ENCODE measurements at regions not wholly inside any gene's neighbourhood (a gene's known extent, or its start where the extent isn't known, plus 50 kb on each side); places are given as distances from the start of the nearest gene placed in this dataset.
"Not testable (repeated sequence)": the region's sequence is repeated elsewhere in the genome, so short reads cannot be mapped to it uniquely, and the experiment has no call there.

GRCh38 chr4:131883181-131883580 lies 1265.9 kb upstream of the PCDH10 start:
- not testable (repeated sequence) for DNase-seq

DNA sequence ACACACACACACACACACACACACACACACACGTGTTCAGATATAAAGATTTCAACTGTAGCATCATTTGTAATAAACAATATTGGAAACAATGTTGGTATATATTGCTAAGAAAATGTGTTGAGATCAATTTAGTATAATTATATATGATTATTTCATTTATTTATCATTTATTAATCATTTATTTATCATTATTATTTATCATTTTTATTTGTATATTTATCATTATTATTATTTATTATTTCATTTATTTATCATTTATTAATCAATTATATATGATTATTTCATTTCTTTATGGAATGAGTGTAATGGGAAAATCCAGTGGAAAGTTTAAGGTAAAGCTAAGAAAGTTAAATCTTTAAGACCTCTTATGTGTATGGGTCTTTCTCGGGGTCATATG lies 1223.4 kb upstream of the PCDH10 start:
- not testable (repeated sequence) for DNase-seq

GRCh38 chr4:131967646-131968045 lies 1181.4 kb upstream of the PCDH10 start:
- DNase-seq, result not testable (repeated sequence)

DNA sequence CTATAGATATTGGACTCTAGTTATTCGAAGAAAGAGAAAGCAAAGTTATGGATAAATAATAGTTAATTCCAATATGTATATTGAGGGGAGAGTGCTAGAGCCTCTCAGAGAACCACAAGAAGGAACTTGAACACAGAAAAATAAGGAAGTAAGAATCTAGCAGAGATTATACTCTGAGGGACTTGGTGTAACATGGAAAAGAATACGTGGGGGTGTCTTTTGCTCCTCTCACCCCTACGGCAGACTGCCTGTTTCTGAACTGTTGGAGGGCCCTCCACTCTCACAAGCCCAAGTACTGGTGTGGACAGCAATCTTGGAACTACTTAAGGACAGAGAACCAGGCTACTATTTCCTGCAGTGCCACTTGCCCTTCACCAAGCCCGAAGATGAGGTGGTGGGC lies 1174.4 kb upstream of the PCDH10 start:
- no peak for DNase-seq

- not testable (repeated sequence) for DNase-seq
Measured at GRCh38 chr4:131975276-131976132, 1173.6 kb upstream of the PCDH10 start.

GRCh38 chr4:131976133-131977002 lies 1172.7 kb upstream of the PCDH10 start:
- DNase-seq, result not testable (repeated sequence)

DNA sequence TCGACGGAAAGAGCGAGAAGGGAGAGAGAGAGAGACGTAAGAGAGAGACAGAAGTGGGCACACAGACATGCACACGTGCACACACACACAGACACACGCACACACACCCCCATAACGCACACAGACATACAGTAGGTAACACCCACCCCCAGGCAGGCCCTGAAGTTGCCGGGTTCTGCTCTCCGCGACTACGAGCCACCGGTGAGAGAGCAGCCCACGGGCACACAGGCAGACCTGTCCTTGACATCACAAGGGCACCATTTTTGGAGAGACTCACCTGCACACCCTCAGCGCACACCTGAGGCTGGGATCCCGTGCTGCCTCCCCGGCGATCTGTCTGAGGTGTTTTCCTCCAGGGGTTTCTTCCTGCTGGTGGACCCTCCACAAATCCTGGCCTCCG lies 1171.0 kb upstream of the PCDH10 start:
- DNase-seq, result no peak

DNA sequence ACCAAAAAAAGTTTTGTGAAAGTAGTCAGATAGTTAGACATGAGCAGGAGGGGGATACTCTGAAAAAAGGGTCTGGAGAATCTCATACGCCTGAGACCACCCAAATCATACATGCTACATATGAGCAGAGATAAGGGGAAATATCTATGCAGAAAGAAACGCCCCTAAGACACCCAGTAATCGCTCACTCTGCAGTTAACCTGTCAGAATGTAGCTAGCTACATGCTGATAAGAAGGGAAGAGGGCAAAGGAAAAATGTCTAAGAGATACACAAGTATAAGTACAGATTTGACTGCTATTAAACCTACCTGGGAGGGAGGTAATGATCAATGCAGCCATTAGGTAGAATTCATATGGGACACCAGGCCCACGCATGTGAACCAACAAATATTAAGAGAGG lies 1159.5 kb upstream of the PCDH10 start:
- no peak for DNase-seq

GRCh38 chr4:132001542-132001941 lies 1147.6 kb upstream of the PCDH10 start:
- DNase-seq, result no peak

DNA sequence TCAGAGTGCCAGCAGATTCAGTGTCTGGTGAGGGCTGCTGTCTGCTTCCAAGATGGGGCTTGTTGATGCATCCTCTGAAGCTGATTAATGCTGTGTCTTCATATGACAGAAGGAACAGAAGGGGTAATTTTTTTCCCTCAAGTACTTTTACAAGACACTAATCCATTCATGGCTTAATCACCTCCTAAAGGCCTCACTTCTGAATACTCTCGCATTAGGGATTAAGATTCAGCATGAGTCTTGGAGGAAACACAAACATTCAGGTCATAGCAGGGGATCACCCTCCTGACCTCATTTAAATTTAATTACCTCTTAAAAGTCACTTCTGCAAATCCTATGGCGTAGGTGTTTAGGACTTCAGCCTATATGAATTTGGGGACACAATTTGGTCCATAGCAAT lies 1145.5 kb upstream of the PCDH10 start:
- peak; percentile 72 for DNase-seq

DNA sequence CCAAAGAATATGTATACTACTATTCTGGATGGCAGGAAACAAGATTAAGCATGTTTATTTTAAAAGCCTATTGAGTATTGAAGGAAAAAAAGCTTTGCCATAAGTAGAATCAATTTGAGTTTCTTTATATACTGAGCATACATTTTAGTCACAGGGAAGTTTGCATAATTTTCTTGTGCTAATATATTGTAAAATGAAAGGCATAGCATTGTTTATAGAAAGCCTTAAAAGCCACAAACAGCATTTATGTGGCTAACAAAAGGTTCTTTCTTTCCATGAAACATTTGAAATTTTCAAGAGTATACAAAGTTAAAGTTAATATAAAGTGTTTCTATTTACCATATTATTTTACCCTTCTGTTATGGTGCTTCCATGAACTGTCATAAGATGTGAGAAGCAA lies 1133.8 kb upstream of the PCDH10 start:
- DNase-seq, result no peak

- DNase-seq, result no peak
Measured at GRCh38 chr4:132016703-132017350, 1132.3 kb upstream of the PCDH10 start.

GRCh38 chr4:132026166-132026565 lies 1122.9 kb upstream of the PCDH10 start:
- DNase-seq, result peak; percentile 35

DNA sequence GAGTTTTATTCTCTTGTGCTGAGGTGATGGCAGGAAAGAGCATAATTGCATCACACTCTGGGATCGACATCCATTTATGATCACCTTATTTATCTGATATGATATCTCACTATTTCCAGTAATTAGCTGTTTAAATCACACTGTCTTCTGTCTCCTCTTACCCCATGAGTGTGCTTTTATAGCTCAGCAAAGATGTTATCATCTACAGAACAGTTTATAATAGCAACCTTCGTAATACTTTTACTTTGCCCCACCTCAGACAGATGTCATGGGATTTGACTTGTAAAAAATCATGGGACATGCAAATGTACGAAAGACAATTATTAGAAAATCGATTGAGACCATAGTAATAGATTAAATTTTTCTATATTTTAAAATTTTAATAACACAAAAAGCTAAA lies 1122.3 kb upstream of the PCDH10 start:
- no peak for DNase-seq

DNA sequence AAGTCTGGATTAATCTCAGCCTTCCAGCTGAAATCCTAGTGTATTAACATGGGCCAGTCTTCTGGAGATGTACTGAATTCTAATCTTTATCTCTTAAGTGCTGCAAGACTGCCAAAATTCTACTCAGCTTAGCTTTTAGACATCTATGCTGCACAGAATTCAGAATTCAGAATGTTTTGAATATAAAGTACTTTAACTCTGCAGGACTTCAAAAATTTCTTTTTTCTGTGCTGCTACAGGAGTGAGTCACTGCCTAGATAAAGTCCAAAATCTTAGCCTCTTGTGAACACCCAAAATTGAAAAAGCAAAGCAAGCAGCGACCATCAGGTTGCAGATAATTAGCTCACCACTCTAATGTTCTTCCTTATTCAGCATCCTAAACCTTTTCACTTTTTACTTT lies 1092.6 kb upstream of the PCDH10 start:
- no peak for DNase-seq

GRCh38 chr4:132059227-132059626 lies 1089.9 kb upstream of the PCDH10 start:
- DNase-seq, result no peak

DNA sequence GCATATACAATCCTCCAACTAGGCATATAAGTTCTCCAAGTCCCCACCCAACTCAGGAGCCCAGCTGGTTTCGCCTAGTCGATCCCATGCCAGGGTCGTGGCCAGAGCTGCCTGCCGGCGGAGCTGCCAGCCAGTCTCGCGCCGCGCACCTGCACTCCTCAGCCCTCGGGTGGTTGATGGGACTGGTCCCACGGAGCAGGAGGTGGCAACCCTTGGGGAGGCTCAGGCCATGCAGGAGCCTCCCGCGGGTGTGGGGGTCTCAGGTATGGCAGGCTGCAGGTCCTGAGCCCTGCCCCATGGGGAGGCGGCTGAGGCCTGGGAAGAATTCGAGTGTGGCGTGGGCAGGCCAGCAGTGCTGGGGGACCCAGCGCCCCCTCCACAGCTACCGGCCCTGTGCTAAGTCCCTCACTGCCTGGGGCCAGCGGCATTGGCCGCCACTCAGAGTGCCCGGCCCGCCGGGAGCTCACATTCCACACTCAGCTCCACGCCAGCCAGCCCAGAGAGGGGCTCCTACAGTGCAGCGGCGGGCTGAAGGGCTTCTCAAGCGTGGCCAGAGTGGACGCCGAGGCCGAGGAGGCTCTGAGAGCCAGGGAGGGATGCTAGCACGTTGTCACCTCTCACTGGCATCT lies 1086.4 kb upstream of the PCDH10 start:
- no peak for DNase-seq

- DNase-seq, result no peak
Measured at GRCh38 chr4:132063829-132064228, 1085.3 kb upstream of the PCDH10 start.

DNA sequence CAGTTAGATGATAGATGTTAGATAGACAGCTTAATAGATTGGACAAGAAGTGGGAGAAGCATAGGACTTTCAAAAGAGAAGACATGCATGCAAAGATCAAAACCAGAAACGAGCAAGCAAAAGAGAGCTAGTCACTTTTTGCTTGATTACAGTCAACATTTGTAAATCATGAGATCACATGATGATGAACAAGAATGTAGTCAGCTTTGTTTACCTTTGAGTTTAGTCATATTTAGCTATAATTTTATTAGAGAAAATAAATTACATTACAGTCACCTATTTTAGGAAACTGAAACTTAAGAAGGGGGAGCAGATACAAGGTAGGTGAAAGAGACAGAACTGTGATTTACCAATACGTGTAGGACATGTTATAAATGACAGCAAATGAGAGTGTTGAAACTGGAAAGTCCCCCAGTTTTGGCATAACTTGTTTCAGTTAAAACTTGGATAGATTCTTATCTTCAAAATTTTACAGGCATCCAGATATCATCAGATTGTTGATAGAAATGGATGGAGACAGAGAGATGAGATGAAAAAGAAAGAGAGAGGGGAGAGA lies 1083.1 kb upstream of the PCDH10 start:
- no peak for DNase-seq

GRCh38 chr4:132071815-132072214 lies 1077.3 kb upstream of the PCDH10 start:
- no peak for DNase-seq

GRCh38 chr4:132076829-132077228 lies 1072.3 kb upstream of the PCDH10 start:
- no peak for DNase-seq

DNA sequence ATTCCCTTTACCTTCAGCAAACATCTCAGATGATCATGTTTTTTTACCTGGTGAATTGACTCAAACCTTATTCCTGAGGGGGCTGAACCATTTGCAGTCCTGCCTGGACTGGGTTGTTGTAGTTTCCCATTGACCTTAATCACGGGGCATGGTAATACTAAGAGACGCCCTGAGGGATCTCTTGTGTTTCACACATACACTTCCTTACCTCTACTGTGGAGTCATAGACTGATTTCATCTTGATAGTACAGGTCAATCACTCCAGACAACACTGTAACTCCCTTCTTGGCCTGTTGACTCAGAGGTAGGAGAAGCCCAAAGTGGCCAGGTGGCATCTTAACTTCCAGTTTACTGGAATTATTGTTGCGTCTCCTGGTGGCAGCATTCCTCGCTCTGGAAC lies 1064.0 kb upstream of the PCDH10 start:
- DNase-seq, result no peak

DNA sequence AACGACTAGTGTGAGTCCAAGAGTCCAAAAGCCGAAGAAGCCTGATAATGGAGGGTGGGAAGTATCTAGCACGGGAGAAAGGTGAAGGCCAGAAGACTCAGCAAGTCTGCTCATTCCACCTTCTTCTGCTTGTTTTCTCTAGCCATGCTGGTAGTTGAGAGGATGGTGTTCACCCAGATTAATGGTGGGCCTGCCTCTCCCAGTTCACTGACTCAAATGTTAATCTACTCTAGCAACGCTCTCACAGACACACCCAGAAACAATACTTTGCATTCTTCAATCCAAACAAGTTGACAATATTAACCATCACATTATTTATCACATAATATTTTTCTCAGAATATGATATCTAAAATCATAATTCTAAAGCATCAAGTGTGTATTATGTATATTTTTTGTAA lies 1055.1 kb upstream of the PCDH10 start:
- no peak for DNase-seq
